Peyer's patch (tissue), 4 donors: ENCODE measurements at regions not wholly inside any gene's neighbourhood (a gene's known extent, or its start where the extent isn't known, plus 50 kb on each side); places are given as distances from the start of the nearest gene placed in this dataset.

ENCODE experiments used
- CTCF ChIP-seq, 6 experiments: fragments of 450-650 bp in 4 of 6; fragments of 200-600 bp in 2 of 6; sonication (generic) in 1 of 6; IDR thresholded peaks; one replicate each; pipeline ENCODE4 v1.5.1; 2017 to 2019; ENCODE audit warnings: antibody characterized with exemption in 6 of 6, mild to moderate bottlenecking in 3 of 6, moderate library complexity in 1 of 6
- POLR2A ChIP-seq, 2 donors: fragments of 450-650 bp; IDR thresholded peaks; one replicate each; pipeline ENCODE4 v1.5.1; 2017; ENCODE audit warnings: antibody characterized with exemption in 2 of 2, mild to moderate bottlenecking in 2 of 2, moderate library complexity in 2 of 2

- no peak for TF ChIP-seq POLR2A (IDR thresholded peaks at IDR 0.05)
- TF ChIP-seq CTCF (IDR thresholded peaks at IDR 0.05) = no peak
Measured at GRCh38 chrX:102837847-102838246, 99.2 kb upstream of the RAB40AL start.
